ENCODE measurements at regions not wholly inside any gene's neighbourhood (a gene's known extent, or its start where the extent isn't known, plus 50 kb on each side); places are given as distances from the start of the nearest gene placed in this dataset.

DNA sequence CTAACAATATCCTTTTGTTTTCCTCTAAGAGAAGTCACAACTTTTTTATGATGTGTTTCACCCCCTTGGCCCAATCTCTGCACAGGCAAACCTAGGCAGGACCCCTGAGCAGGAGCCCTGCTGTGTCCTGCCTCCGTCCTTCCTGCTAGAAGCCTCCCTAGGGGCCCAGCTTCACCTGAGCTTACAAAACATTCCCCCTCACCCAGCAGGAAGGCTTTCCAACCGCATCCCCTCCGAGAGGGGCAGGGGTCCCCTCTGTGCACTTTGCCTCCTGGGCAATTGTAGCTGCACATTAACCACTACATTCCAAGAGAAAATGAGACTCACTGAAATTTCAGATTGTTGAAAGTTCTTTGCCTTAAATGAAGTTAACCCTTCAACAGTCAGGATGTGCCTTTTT lies 176.2 kb downstream of the IRX2 start:
- no peak overlapping the region for H3K9ac ChIP-seq (ENCODE audit: low read length)
- Mint-ChIP-seq H3K27ac (ENCODE audit: unreplicated experiment) (no peak overlapping the region), H3K4me3 (ENCODE audit: unreplicated experiment) (no peak overlapping the region), H3K27me3 (ENCODE audit: low read depth, unreplicated experiment) (peaks cover 31% of the 10 kb centered on the region), H3K4me1 (ENCODE audit: low read depth, unreplicated experiment) (peaks cover 2% of the 10 kb centered on the region), H3K36me3 (ENCODE audit: low read depth, unreplicated experiment) (no peaks in the 10 kb centered on the region), H3K9me3 (ENCODE audit: unreplicated experiment) (no peaks in the 10 kb centered on the region)
- no peak overlapping the region for H3K27ac ChIP-seq (ENCODE audit: low read depth, low read length)
- H2AFZ ChIP-seq (ENCODE audit: low read depth, low read length), result no peak overlapping the region
- no peaks in the 10 kb centered on the region for H3K79me2 ChIP-seq (ENCODE audit: insufficient read depth, low read length)
- FAIRE-seq (no peak), DNase-seq (ENCODE audit: low read depth) (no peak)
- no peaks in the 10 kb centered on the region for H3K27me3 ChIP-seq (ENCODE audit: insufficient read depth, low read length)
- no peaks in the 10 kb centered on the region for H4K20me1 ChIP-seq (ENCODE audit: insufficient read depth, low read length)
- H3K36me3 ChIP-seq (ENCODE audit: insufficient read depth, low read length), result no peaks in the 10 kb centered on the region
- TF ChIP-seq CTCF (IDR thresholded peaks at IDR 0.05; ENCODE audit: insufficient read depth, low read depth, low read length) (no peak), EZH2 (IDR thresholded peaks at IDR 0.05; ENCODE audit: insufficient read depth, low read length) (no peak)
- no peak overlapping the region for H3K4me2 ChIP-seq (ENCODE audit: low read length)
- H3K4me3 ChIP-seq (ENCODE audit: insufficient read depth, low read depth, low read length), result no peak overlapping the region
- H3K9me3 ChIP-seq (ENCODE audit: insufficient read depth, low read depth, low read length), result no peaks in the 10 kb centered on the region
- H3K4me1 ChIP-seq (ENCODE audit: insufficient read depth, low read length), result no peaks in the 10 kb centered on the region

GRCh38 chr5:2574155-2574554 lies 177.3 kb downstream of the IRX2 start:
- Mint-ChIP-seq H3K27ac (ENCODE audit: unreplicated experiment) (no peak overlapping the region), H3K36me3 (ENCODE audit: low read depth, unreplicated experiment) (no peaks in the 10 kb centered on the region), H3K27me3 (ENCODE audit: low read depth, unreplicated experiment) (peaks cover 36% of the 10 kb centered on the region), H3K4me1 (ENCODE audit: low read depth, unreplicated experiment) (peaks cover 2% of the 10 kb centered on the region), H3K9me3 (ENCODE audit: unreplicated experiment) (no peaks in the 10 kb centered on the region), H3K4me3 (ENCODE audit: unreplicated experiment) (no peak overlapping the region)
- Histone ChIP-seq H3K27ac (ENCODE audit: low read depth, low read length) (no peak overlapping the region), H4K20me1 (ENCODE audit: insufficient read depth, low read length) (no peaks in the 10 kb centered on the region), H2AFZ (ENCODE audit: low read depth, low read length) (no peak overlapping the region), H3K36me3 (ENCODE audit: insufficient read depth, low read length) (no peaks in the 10 kb centered on the region), H3K79me2 (ENCODE audit: insufficient read depth, low read length) (no peaks in the 10 kb centered on the region), H3K9ac (ENCODE audit: low read length) (no peak overlapping the region), H3K27me3 (ENCODE audit: insufficient read depth, low read length) (no peaks in the 10 kb centered on the region), H3K4me1 (ENCODE audit: insufficient read depth, low read length) (no peaks in the 10 kb centered on the region), H3K4me2 (ENCODE audit: low read length) (no peak overlapping the region), H3K9me3 (ENCODE audit: insufficient read depth, low read depth, low read length) (no peaks in the 10 kb centered on the region), H3K4me3 (ENCODE audit: insufficient read depth, low read depth, low read length) (no peak overlapping the region)
- DNase-seq (ENCODE audit: low read depth) (no peak), FAIRE-seq (no peak)
- TF ChIP-seq CTCF (IDR thresholded peaks at IDR 0.05; ENCODE audit: insufficient read depth, low read depth, low read length) (no peak), EZH2 (IDR thresholded peaks at IDR 0.05; ENCODE audit: insufficient read depth, low read length) (no peak)

- Mint-ChIP-seq H3K4me3 (ENCODE audit: unreplicated experiment) (no peak overlapping the region), H3K4me1 (ENCODE audit: low read depth, unreplicated experiment) (no peaks in the 10 kb centered on the region), H3K36me3 (ENCODE audit: low read depth, unreplicated experiment) (no peaks in the 10 kb centered on the region), H3K9me3 (ENCODE audit: unreplicated experiment) (no peaks in the 10 kb centered on the region), H3K27ac (ENCODE audit: unreplicated experiment) (no peak overlapping the region), H3K27me3 (ENCODE audit: low read depth, unreplicated experiment) (peaks cover 21% of the 10 kb centered on the region)
- Histone ChIP-seq H2AFZ (ENCODE audit: low read depth, low read length) (no peak overlapping the region), H3K36me3 (ENCODE audit: insufficient read depth, low read length) (no peaks in the 10 kb centered on the region), H4K20me1 (ENCODE audit: insufficient read depth, low read length) (no peaks in the 10 kb centered on the region), H3K4me1 (ENCODE audit: insufficient read depth, low read length) (no peaks in the 10 kb centered on the region), H3K27ac (ENCODE audit: low read depth, low read length) (no peak overlapping the region), H3K9me3 (ENCODE audit: insufficient read depth, low read depth, low read length) (no peaks in the 10 kb centered on the region), H3K9ac (ENCODE audit: low read length) (no peak overlapping the region), H3K79me2 (ENCODE audit: insufficient read depth, low read length) (no peaks in the 10 kb centered on the region), H3K4me3 (ENCODE audit: insufficient read depth, low read depth, low read length) (no peak overlapping the region), H3K4me2 (ENCODE audit: low read length) (no peak overlapping the region), H3K27me3 (ENCODE audit: insufficient read depth, low read length) (no peaks in the 10 kb centered on the region)
- no peak for FAIRE-seq
- no peak for DNase-seq (ENCODE audit: low read depth)
- TF ChIP-seq EZH2 (IDR thresholded peaks at IDR 0.05; ENCODE audit: insufficient read depth, low read length), result no peak
- TF ChIP-seq CTCF (IDR thresholded peaks at IDR 0.05; ENCODE audit: insufficient read depth, low read depth, low read length), result no peak
Observed at GRCh38 chr5:2570586-2570985, 180.9 kb downstream of the IRX2 start.

Measured in astrocyte (in vitro differentiated cells and primary cell).